Astrocyte (in vitro differentiated cells and primary cell): ENCODE measurements at regions not wholly inside any gene's neighbourhood (a gene's known extent, or its start where the extent isn't known, plus 50 kb on each side); places are given as distances from the start of the nearest gene placed in this dataset.

ENCODE experiments used
- DNase-seq: peaks from one replicate; pipeline ENCODE4 v3.0.0-alpha.2; 2010; ENCODE audit warnings: low read depth
- FAIRE-seq: peaks from 2 replicates; lab custom pipeline; 2011; peaks lifted over from hg19 to GRCh38; lab: Jason Lieb, UNC
- H2AFZ ChIP-seq: 2 replicates; pipeline ENCODE4 v1.6.0; 2012; ENCODE audit warnings: low read depth, low read length, inconsistent platforms
- H3K27ac ChIP-seq: 2 replicates; pipeline ENCODE4 v1.5.1; 2011; ENCODE audit warnings: low read depth, low read length, inconsistent platforms
- H3K27me3 ChIP-seq: 2 replicates; pipeline ENCODE4 v1.6.0; 2011; ENCODE audit warnings: low read length, inconsistent platforms; ENCODE audit not compliant: insufficient read depth
- H3K36me3 ChIP-seq: 2 replicates; pipeline ENCODE4 v1.5.1; 2011; ENCODE audit warnings: low read length, inconsistent platforms; ENCODE audit not compliant: insufficient read depth
- H3K4me1 ChIP-seq: 2 replicates; pipeline ENCODE4 v1.5.1; 2011; ENCODE audit warnings: low read length, inconsistent platforms; ENCODE audit not compliant: insufficient read depth
- H3K4me2 ChIP-seq: 2 replicates; pipeline ENCODE4 v1.6.0; 2012; ENCODE audit warnings: low read length, inconsistent platforms
- H3K4me3 ChIP-seq: 2 replicates; pipeline ENCODE4 v1.5.1; 2011; ENCODE audit warnings: low read depth, mild to moderate bottlenecking, low read length, inconsistent platforms; ENCODE audit not compliant: insufficient read depth
- H3K79me2 ChIP-seq: 2 replicates; pipeline ENCODE4 v1.6.0; 2012; ENCODE audit warnings: mild to moderate bottlenecking, low read length, inconsistent platforms; ENCODE audit not compliant: insufficient read depth
- H3K9ac ChIP-seq: 2 replicates; pipeline ENCODE4 v1.6.0; 2012; ENCODE audit warnings: mild to moderate bottlenecking, low read length, inconsistent platforms
- H3K9me3 ChIP-seq: 2 replicates; pipeline ENCODE4 v1.5.1; 2012; ENCODE audit warnings: low read depth, mild to moderate bottlenecking, low read length, inconsistent platforms; ENCODE audit not compliant: insufficient read depth
- H4K20me1 ChIP-seq: 2 replicates; pipeline ENCODE4 v1.6.0; 2012; ENCODE audit warnings: low read length, inconsistent platforms; ENCODE audit not compliant: insufficient read depth
- H3K27ac Mint-ChIP-seq: one replicate; pipeline ENCODE4 v1.8.0; 2021; ENCODE audit warnings: mild to moderate bottlenecking, mixed read lengths; ENCODE audit not compliant: unreplicated experiment
- H3K27me3 Mint-ChIP-seq: one replicate; pipeline ENCODE4 v1.8.0; 2021; ENCODE audit warnings: low read depth, mixed read lengths; ENCODE audit not compliant: unreplicated experiment
- H3K36me3 Mint-ChIP-seq: one replicate; pipeline ENCODE4 v1.8.0; 2021; ENCODE audit warnings: low read depth, mixed read lengths; ENCODE audit not compliant: unreplicated experiment
- H3K4me1 Mint-ChIP-seq: one replicate; pipeline ENCODE4 v1.8.0; 2021; ENCODE audit warnings: low read depth, mixed read lengths; ENCODE audit not compliant: unreplicated experiment
- H3K4me3 Mint-ChIP-seq: one replicate; pipeline ENCODE4 v1.8.0; 2021; ENCODE audit warnings: mild to moderate bottlenecking, moderate library complexity, mixed read lengths; ENCODE audit not compliant: unreplicated experiment
- H3K9me3 Mint-ChIP-seq: one replicate; pipeline ENCODE4 v1.8.0; 2021; ENCODE audit warnings: mild to moderate bottlenecking, mixed read lengths; ENCODE audit not compliant: unreplicated experiment
- EZH2 ChIP-seq: IDR thresholded peaks from 2 replicates; pipeline ENCODE4 v1.6.1; 2012; ENCODE audit warnings: mild to moderate bottlenecking, low read length, inconsistent platforms; ENCODE audit not compliant: insufficient read depth
- TF ChIP-seq, protein P1 (sequence below): IDR thresholded peaks from 2 replicates; pipeline ENCODE4 v1.5.1; 2011; ENCODE audit warnings: low read depth, mild to moderate bottlenecking, inconsistent platforms, low read length, moderate library complexity; ENCODE audit not compliant: insufficient read depth

DNA sequence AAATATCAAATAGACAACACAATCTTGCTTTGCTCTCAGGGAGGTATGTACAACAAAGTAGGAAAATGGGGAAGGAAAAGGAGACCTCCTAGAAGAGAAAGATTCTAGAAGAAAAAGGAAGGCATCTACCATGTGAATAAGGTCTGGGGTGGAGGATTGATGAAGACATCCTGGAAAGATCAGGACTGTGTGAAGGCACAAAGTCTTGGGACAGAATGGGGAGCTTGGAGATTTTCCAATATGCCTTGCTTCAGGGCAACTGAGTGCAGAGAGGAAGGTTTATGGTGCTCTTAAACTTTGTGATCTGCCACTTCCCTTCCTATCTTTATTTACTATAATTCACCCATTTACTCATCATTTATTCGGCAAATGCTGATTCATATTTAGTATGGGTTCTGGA lies 352.0 kb downstream of the PLPP3 start:
- H3K4me1 ChIP-seq = no peaks in the 10 kb centered on the region
- H3K27me3 Mint-ChIP-seq = peaks cover 10% of the 10 kb centered on the region
- no peak for FAIRE-seq
- no peaks in the 10 kb centered on the region for H4K20me1 ChIP-seq
- no peak for TF ChIP-seq EZH2
- TF ChIP-seq, protein P1, sequence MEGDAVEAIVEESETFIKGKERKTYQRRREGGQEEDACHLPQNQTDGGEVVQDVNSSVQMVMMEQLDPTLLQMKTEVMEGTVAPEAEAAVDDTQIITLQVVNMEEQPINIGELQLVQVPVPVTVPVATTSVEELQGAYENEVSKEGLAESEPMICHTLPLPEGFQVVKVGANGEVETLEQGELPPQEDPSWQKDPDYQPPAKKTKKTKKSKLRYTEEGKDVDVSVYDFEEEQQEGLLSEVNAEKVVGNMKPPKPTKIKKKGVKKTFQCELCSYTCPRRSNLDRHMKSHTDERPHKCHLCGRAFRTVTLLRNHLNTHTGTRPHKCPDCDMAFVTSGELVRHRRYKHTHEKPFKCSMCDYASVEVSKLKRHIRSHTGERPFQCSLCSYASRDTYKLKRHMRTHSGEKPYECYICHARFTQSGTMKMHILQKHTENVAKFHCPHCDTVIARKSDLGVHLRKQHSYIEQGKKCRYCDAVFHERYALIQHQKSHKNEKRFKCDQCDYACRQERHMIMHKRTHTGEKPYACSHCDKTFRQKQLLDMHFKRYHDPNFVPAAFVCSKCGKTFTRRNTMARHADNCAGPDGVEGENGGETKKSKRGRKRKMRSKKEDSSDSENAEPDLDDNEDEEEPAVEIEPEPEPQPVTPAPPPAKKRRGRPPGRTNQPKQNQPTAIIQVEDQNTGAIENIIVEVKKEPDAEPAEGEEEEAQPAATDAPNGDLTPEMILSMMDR = no peak
- H3K9me3 Mint-ChIP-seq = no peaks in the 10 kb centered on the region
- no peaks in the 10 kb centered on the region for H3K36me3 Mint-ChIP-seq
- no peaks in the 10 kb centered on the region for H3K27me3 ChIP-seq
- H3K4me3 ChIP-seq = no peak overlapping the region
- no peak overlapping the region for H3K9ac ChIP-seq
- no peak overlapping the region for H2AFZ ChIP-seq
- no peak overlapping the region for H3K4me2 ChIP-seq
- DNase-seq = no peak
- no peak overlapping the region for H3K4me3 Mint-ChIP-seq
- H3K9me3 ChIP-seq = no peaks in the 10 kb centered on the region
- no peaks in the 10 kb centered on the region for H3K36me3 ChIP-seq
- no peak overlapping the region for H3K27ac Mint-ChIP-seq
- H3K4me1 Mint-ChIP-seq = no peaks in the 10 kb centered on the region
- no peak overlapping the region for H3K27ac ChIP-seq
- H3K79me2 ChIP-seq = no peaks in the 10 kb centered on the region

DNA sequence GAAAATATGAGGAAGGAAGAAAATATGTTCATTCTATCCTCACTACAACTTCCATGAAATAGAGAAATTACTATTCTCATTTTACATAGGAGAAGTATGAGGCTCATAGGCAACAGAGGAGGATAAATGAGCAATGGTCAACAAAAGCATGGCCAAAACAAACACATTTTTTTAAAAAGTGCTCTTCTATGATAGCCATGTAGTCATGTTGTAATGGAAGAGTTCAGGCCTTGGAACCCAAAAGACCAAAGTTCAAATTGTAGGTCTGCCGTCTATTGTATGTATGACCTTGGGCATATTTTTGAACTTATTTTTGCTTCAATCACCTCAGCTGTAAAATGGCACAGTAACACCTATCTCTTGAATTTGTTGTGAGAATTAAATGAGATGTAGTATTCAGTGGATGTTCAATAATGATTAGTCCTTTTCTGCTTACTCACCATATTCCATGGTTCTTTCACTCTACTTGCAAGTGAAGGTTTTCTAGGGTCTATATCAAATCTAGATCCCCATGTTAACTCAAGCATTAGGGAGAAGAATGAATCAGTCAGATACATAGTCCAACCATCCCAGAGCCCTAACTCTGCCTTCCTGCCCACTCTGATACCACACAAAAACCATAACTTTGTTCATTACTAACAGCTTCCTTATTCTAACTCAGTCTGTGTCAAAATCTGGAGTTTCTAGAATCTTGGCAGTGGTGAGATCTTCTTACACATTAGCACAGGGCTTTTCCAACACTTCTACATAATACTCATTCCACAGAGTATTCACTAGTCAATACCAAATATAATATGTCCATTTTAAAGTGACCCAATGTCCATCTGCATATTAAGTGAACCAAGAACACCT lies 353.2 kb downstream of the PLPP3 start:
- Histone ChIP-seq H3K27ac (no peak overlapping the region), H3K9me3 (no peaks in the 10 kb centered on the region), H2AFZ (no peak overlapping the region), H3K4me1 (no peaks in the 10 kb centered on the region), H3K9ac (no peak overlapping the region), H3K4me3 (no peak overlapping the region), H3K27me3 (no peaks in the 10 kb centered on the region), H3K36me3 (no peaks in the 10 kb centered on the region), H3K4me2 (no peak overlapping the region), H3K79me2 (no peaks in the 10 kb centered on the region), H4K20me1 (no peaks in the 10 kb centered on the region)
- Mint-ChIP-seq H3K4me3 (no peak overlapping the region), H3K36me3 (no peaks in the 10 kb centered on the region), H3K4me1 (no peaks in the 10 kb centered on the region), H3K9me3 (no peaks in the 10 kb centered on the region), H3K27ac (no peak overlapping the region), H3K27me3 (peaks cover 2% of the 10 kb centered on the region)
- TF ChIP-seq, protein P1 = no peak
- TF ChIP-seq EZH2 = no peak
- no peak for DNase-seq
- FAIRE-seq = no peak

DNA sequence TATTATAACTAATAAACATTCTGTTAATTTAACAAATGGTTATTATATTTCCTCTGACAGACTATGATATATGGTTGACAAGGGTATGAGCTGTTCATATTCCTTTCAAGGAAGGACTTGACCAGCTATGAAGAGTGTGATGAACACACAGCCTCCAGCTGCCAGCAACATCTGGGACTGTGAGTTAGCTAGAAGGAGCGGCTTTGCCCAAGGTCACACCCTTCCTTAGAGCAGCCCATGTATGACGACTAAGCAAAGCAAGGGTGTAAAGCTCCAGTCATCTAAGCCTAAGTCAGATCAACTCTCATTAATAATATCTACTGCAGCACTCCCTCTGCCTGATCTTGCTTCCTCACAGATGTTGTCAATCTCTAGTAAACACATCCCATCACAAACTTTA lies 355.4 kb downstream of the PLPP3 start:
- H3K9me3 ChIP-seq = no peaks in the 10 kb centered on the region
- no peaks in the 10 kb centered on the region for H3K27me3 ChIP-seq
- TF ChIP-seq, protein P1 = no peak
- no peak for TF ChIP-seq EZH2
- no peak overlapping the region for H3K9ac ChIP-seq
- H3K9me3 Mint-ChIP-seq = no peaks in the 10 kb centered on the region
- FAIRE-seq (peak; percentile 9), DNase-seq (no peak)
- H3K27ac Mint-ChIP-seq = no peak overlapping the region
- H3K36me3 ChIP-seq = no peaks in the 10 kb centered on the region
- no peaks in the 10 kb centered on the region for H3K79me2 ChIP-seq
- H3K4me3 Mint-ChIP-seq = no peak overlapping the region
- no peaks in the 10 kb centered on the region for H3K4me1 Mint-ChIP-seq
- no peak overlapping the region for H3K4me2 ChIP-seq
- H4K20me1 ChIP-seq = no peaks in the 10 kb centered on the region
- no peak overlapping the region for H2AFZ ChIP-seq
- H3K27me3 Mint-ChIP-seq = no peaks in the 10 kb centered on the region
- H3K27ac ChIP-seq = no peak overlapping the region
- no peaks in the 10 kb centered on the region for H3K4me1 ChIP-seq
- no peak overlapping the region for H3K4me3 ChIP-seq
- no peaks in the 10 kb centered on the region for H3K36me3 Mint-ChIP-seq
